ENCODE measurements at regions not wholly inside any gene's neighbourhood (a gene's known extent, or its start where the extent isn't known, plus 50 kb on each side); places are given as distances from the start of the nearest gene placed in this dataset.
"Not testable (repeated sequence)": the region's sequence is repeated elsewhere in the genome, so short reads cannot be mapped to it uniquely, and the experiment has no call there.

GRCh38 chr11:100409267-100409666, 277.8 kb upstream of the ARHGAP42 start:
- H3K36me3 ChIP-seq (replicated peaks in 1 of 2); H3K9me3 ChIP-seq (replicated peaks in 1 of 3); H3K4me1 ChIP-seq (replicated peaks in 1 of 2); DNase-seq; H3K27ac ChIP-seq; intact Hi-C loops (cut with DNase I); H3K4me3 ChIP-seq; H3K27me3 ChIP-seq: not testable (repeated sequence)
- WGBS, 4 donors: 76 to 84% (median 80%) methylated on average over 4 to 11 of the region's 11 CpGs

GRCh38 chr11:100419518-100419917, 267.6 kb upstream of the ARHGAP42 start:
- Histone ChIP-seq H3K27me3 (no peaks in the 10 kb centered on the region), H3K4me1 (replicated peaks in 1 of 2) (no peaks in the 10 kb centered on the region), H3K36me3 (replicated peaks in 1 of 2) (no peaks in the 10 kb centered on the region), H3K27ac (no peak overlapping the region), H3K4me3 (no peak overlapping the region), H3K9me3 (replicated peaks in 1 of 3) (peaks cover 0 to 7% (median 0%) of the 10 kb centered on the region in 3 donors)
- 71 to 84% (median 76%) methylated on average over 2 of the region's 2 CpGs for WGBS, 4 donors
- no peak for DNase-seq
- TF ChIP-seq CTCF (IDR thresholded peaks at IDR 0.05) (no peak), POLR2A (IDR thresholded peaks at IDR 0.05) (no peak)
- intact Hi-C loops (cut with DNase I): no loop called here

- intact Hi-C loops (cut with DNase I): no loop called here
- TF ChIP-seq POLR2A (IDR thresholded peaks at IDR 0.05): no peak
- TF ChIP-seq CTCF (IDR thresholded peaks at IDR 0.05): no peak
- Histone ChIP-seq H3K27ac (no peak overlapping the region), H3K9me3 (replicated peaks in 1 of 3) (no peaks in the 10 kb centered on the region), H3K4me1 (replicated peaks in 1 of 2) (no peaks in the 10 kb centered on the region), H3K27me3 (no peaks in the 10 kb centered on the region), H3K4me3 (no peak overlapping the region), H3K36me3 (replicated peaks in 1 of 2) (no peaks in the 10 kb centered on the region)
- DNase-seq: no peak
- WGBS, 4 donors: 68 to 77% (median 75%) methylated on average over 9 to 10 of the region's 10 CpGs
Observed at GRCh38 chr11:100434821-100435641, 252.1 kb upstream of the ARHGAP42 start.

GRCh38 chr11:100438376-100438775, 248.7 kb upstream of the ARHGAP42 start:
- 62 to 79% (median 72%) methylated on average over 2 of the region's 2 CpGs for WGBS, 4 donors
- Histone ChIP-seq H3K9me3 (replicated peaks in 1 of 3) (no peaks in the 10 kb centered on the region), H3K4me3 (no peak overlapping the region), H3K27me3 (no peaks in the 10 kb centered on the region), H3K4me1 (replicated peaks in 1 of 2) (no peaks in the 10 kb centered on the region), H3K27ac (no peak overlapping the region), H3K36me3 (replicated peaks in 1 of 2) (no peaks in the 10 kb centered on the region)
- no peak for DNase-seq
- intact Hi-C loops (cut with DNase I): no loop called here
- TF ChIP-seq POLR2A (IDR thresholded peaks at IDR 0.05) (no peak), CTCF (IDR thresholded peaks at IDR 0.05) (no peak)

- DNase-seq: no peak
- Histone ChIP-seq H3K4me1 (replicated peaks in 1 of 2) (no peaks in the 10 kb centered on the region), H3K27ac (no peak overlapping the region), H3K4me3 (no peak overlapping the region), H3K36me3 (replicated peaks in 1 of 2) (no peaks in the 10 kb centered on the region), H3K9me3 (replicated peaks in 1 of 3) (no peaks in the 10 kb centered on the region), H3K27me3 (no peaks in the 10 kb centered on the region)
- TF ChIP-seq POLR2A (IDR thresholded peaks at IDR 0.05) (no peak), CTCF (IDR thresholded peaks at IDR 0.05) (no peak)
- WGBS, 4 donors: 50 to 67% (median 59%) methylated on average over 1 of the region's 1 CpG
- intact Hi-C loops (cut with DNase I): no loop called here
Observed at GRCh38 chr11:100441086-100441485, 246.0 kb upstream of the ARHGAP42 start.
